ENCODE measurements at regions not wholly inside any gene's neighbourhood (a gene's known extent, or its start where the extent isn't known, plus 50 kb on each side); places are given as distances from the start of the nearest gene placed in this dataset.
"Not testable (repeated sequence)": the region's sequence is repeated elsewhere in the genome, so short reads cannot be mapped to it uniquely, and the experiment has no call there.

- DNase-seq (ENCODE audit: low read depth in 2 of 2, low spot score in 1 of 2): no peak
Observed at GRCh38 chr6:169145496-169145895, 108.2 kb downstream of the THBS2 start.

- no peak for DNase-seq (ENCODE audit: low read depth in 2 of 2, low spot score in 1 of 2)
Observed at GRCh38 chr6:169144356-169144755, 109.3 kb downstream of the THBS2 start.

GRCh38 chr6:169142538-169142844 is 111.2 kb downstream of the THBS2 start:
- no peak for DNase-seq (ENCODE audit: low read depth in 2 of 2, low spot score in 1 of 2)

DNA sequence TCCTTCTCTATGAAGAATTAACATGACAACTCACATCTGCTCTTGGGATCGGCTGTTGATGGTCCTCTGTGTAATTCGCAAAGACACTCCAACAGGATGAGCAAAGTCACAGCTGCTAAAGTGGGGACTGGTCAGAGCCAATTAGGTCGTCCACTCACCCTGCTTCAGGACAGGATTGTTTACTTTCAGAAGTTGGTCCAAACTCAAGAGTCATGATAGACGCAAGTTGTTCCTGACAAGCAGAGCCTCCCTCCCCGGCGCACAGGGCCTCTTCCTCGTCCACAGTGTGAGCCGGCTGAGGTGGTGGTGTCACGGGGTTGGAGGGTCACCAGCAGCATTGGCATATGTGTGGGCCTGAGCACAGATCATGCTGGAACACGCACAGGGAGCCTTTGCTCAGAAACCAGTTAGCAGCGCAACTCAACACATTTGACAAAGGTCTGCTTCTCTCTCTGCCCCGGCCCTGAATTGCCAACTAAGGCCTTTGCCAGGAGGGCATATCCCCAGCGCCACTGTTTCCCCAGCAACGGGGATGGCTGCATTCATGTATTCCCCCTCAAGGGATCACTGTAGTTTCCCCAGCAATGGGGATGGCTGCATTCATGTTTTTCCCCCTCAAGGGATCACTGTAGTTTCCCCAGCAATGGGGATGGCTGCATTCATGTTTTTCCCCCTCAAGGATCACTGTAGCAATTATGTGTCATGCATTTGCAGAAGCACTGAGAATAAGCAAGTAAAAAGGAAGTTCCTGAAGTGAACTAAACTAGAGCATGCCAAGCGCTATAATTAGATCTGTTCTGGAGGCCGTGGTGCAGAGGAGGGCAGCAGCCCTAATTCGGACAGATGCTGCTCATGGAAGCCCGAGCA is 111.7 kb downstream of the THBS2 start:
- DNase-seq (ENCODE audit: low read depth in 2 of 2, low spot score in 1 of 2): no peak

DNA sequence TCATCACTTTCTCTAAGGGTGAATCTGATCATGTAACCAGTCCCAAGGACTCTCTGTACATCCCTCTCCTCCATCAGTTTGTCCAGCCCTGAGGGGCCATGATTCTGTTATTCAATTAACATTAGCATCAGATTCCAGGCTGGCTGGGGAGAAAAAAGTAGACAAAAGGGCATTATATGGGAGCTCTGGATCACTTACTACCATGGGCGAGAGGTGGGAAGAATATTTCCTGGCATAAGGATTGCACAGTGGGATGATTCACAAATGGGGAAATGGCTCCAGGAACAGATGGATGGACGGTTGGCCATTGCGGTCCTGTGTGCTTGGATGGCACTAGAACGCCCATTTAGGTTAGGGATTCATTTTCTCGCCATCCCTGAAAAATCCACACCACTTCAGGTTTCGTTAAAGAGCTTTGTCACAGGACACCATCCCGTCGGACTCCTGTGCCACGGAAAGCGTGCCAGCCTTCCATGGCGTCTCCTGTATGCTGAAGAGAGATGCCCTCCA is 112.6 kb downstream of the THBS2 start:
- no peak for DNase-seq (ENCODE audit: low read depth in 2 of 2, low spot score in 1 of 2)

DNA sequence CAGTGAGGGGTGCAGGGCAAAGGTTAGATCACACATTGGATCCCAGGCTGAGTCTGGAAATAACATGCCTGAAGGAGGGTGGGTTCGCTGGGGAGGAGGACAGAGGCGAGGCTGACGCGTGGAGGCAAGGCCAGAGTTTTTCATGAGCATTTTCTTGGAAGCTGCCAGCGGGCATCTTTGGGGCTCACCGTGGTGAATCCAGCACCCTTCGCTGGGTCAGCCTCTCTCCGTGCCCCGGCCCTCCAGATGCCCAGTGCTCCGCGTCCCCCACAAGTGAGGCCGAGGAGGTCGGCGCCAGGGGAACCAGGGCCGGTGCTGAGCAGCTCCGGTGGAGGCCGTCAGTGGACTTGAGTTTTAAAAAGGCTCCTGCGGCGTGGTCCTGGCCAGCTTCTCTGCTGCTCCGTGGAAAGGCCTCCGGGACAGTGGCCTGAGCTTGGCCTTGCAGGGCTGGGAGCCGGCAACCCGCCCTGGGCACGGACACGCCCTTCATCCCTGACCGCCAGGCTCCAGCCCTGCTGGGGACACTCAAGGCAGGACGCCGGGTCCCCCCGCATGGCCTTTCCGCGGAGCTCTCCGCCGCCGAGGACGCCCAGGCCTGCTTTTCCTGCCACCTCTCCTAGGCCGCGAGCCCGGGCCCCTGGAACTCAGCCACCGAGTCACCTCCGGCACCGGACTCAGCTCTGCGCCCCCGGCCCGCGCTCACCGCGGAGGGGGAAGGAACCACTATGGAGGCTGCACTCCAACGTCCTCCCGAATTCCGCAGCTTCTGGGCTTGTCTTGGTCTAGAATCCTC is 114.3 kb downstream of the THBS2 start:
- DNase-seq (ENCODE audit: low read depth in 2 of 2, low spot score in 1 of 2): no peak

DNA sequence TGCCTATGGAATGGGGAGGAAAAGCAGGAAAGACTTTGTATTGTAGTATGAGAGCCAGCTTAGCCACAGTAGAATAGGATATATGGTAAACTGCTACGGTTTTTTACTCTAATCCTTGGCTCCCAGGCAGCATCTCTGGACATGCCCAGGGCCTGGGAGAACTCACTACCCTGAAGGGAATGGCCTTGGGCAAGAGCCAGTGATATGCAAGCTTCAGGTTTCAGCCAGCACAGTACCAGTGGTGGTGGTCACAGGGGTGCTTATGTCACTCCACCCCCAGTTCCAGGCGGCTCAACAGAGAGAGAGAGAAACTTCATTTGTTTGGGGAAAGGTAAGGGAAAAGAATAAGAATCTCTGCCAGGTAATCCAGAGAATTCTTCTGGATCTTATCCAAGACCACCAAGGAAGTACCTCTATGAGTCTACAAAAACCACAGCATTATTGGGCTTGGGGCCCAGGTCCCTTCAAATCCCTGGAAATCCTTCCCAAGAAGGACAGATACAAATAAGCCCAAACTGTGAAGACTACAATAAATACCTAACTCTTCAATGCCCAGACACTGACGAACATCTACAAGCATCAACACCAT is 121.2 kb downstream of the THBS2 start:
- no peak for DNase-seq (ENCODE audit: low read depth in 2 of 2, low spot score in 1 of 2)

DNA sequence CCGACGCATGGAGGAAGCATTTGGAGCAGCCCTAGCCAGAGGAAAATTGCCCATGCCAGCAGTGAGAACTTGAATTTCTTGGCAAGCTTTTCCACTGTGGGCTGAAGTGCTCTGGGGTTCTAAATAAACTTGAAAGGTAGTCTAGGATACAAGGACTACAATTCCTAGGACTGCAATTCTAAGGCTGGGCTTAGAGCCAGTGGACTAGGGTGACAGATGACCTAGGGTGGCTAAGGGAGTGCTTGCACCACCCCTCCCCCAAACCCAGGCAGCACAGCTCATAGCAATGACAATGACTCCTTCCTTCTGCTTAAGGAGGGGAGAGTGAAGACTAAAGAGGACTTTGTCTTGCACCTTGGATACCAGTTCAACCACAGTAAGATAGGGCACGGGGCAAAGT is 122.3 kb downstream of the THBS2 start:
- DNase-seq (ENCODE audit: low read depth in 2 of 2, low spot score in 1 of 2): no peak

DNA sequence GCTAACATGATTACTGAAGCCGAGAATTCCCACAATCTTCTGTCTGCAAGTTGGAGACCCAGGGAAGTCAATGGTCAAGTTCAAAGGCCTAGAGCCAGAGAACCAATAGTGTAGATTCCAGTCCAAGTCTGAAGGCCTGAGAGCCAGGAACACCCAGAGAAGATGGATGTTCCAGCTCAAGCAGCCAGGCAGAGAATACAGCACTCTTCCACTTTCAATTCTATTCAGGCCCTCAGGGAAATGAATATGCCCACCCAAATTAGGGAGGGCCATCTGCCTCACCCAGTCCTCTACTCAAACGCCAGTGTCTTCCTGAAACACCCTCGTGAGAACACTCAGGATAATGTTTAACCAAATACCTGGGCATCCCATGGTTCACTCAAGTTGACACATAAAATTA is 123.5 kb downstream of the THBS2 start:
- DNase-seq (ENCODE audit: low read depth in 2 of 2, low spot score in 1 of 2): no peak

DNA sequence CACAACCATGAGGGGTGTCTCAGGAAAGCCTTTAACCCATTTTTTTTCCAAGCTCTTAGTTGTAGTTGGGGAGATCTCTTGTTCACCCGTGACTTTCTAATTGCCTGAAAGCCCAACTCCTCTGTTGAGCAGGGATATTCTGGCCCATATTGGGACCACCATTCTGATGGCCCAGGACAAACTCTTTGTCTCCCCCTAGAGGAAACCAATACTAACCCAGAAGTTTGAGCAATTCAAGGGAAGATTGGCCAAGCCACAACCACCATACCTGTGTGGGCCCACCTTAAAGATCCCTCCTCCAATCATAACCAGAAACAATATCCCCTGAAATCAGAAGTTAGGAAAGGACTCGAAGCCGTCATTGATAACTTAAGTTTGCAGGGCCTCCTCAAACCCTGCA is 132.6 kb downstream of the THBS2 start:
- DNase-seq (ENCODE audit: low read depth in 2 of 2, low spot score in 1 of 2): no peak

DNA sequence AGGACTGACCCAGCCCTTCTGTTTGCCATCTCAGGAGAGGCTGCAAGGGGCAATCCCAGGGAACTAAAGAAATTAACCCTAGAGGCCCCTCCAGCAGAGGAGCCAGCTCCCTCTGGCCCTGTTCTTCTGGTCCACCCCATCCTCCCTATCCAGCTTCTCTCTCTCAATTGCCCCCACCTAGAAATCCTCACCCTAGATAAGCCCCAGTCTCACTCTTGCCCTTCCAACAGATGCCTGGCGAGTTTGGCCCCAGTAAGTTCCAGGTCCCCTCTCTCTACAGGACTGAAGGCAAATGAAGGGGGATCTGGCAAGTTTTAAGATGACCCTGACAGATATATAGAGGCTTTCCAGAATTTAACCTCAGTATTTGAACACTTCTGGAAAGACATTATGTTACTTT is 134.0 kb downstream of the THBS2 start:
- no peak for DNase-seq (ENCODE audit: low read depth in 2 of 2, low spot score in 1 of 2)

DNA sequence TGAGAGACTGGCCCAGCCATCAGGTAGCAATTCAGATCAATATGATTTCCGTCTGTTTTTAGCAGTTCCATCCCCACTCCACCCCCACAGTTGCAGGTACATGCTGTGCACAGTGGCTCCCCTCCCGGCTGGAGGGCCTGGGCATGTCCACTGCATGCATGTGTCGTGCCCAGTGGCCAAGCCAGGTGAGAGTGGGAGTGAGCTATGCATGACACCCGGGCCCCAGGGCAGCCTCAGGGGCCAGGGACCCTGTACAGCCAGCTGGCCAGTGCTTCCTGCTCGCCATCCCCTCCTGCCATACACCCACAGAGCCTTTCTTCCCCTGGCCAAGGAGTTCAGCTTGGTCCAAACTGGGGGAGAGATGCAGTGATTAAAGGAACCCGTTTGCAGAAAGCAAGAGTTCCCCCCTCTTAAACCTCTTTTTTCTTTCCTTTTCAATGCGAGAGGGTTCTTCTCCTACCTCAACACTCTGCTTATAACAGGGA is 135.3 kb downstream of the THBS2 start:
- no peak for DNase-seq (ENCODE audit: low read depth in 2 of 2, low spot score in 1 of 2)

DNA sequence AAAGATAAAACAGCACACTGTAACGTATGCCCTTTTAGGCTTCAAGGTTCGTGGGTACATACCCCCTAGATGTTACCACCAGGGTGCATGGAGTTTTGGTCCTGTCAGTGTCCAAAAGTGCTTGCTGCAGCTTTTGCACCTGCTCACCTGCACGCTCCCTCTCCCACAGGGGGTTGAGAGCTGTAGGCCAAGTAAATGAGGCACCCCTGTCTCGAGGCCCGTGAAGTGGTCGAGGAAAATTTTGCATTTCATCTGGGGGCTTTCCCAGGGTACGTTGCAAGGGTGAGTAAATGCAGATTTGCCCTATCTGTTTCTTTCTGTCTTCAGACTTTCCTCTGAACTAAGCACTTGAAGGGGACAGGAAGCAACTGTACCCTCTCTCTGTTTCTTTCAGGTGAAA is 136.0 kb downstream of the THBS2 start:
- no peak for DNase-seq (ENCODE audit: low read depth in 2 of 2, low spot score in 1 of 2)

DNA sequence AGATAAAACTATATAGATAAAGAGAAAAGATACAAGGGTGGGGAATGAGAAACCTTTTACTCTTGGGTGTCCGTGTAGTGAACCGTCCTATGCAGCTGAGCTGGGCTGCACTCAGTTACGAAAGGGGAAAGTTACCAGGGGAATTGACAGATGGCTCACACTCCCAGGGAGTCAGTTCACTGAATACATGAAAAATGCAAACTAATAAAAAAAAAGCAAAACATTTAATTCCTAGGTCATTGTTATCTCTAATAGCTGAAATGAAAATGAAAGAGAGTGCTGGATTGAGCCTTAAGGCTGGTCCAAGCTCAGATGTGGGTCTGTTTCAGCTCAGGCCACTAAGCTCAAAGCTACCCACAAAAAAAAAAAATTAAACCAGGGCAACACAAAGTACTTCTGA is 138.0 kb downstream of the THBS2 start:
- DNase-seq (ENCODE audit: low read depth in 2 of 2, low spot score in 1 of 2): no peak

- not testable (repeated sequence) for DNase-seq (ENCODE audit: low read depth in 2 of 2, low spot score in 1 of 2)
Observed at GRCh38 chr6:169114632-169115031, 139.0 kb downstream of the THBS2 start.

- DNase-seq (ENCODE audit: low read depth in 2 of 2, low spot score in 1 of 2): no peak
Observed at GRCh38 chr6:169112483-169113320, 140.9 kb downstream of the THBS2 start.

GRCh38 chr6:169111203-169111602 is 142.4 kb downstream of the THBS2 start:
- DNase-seq (ENCODE audit: low read depth in 2 of 2, low spot score in 1 of 2): no peak

- no peak for DNase-seq (ENCODE audit: low read depth in 2 of 2, low spot score in 1 of 2)
Observed at GRCh38 chr6:169109411-169110220, 144.0 kb downstream of the THBS2 start.

GRCh38 chr6:169108753-169109152 is 144.9 kb downstream of the THBS2 start:
- DNase-seq (ENCODE audit: low read depth in 2 of 2, low spot score in 1 of 2): no peak

GRCh38 chr6:169106176-169106575 is 147.5 kb downstream of the THBS2 start:
- DNase-seq (ENCODE audit: low read depth in 2 of 2, low spot score in 1 of 2): no peak

Measured in stimulated activated CD8-positive, alpha-beta memory T cell treated with anti-CD3 and anti-CD28 coated beads, Interleukin-4, amount 100 ng/mL, for 1 hour (primary cell).